Skeletal muscle tissue (tissue), 1 donor: ENCODE measurements at regions not wholly inside any gene's neighbourhood (a gene's known extent, or its start where the extent isn't known, plus 50 kb on each side); places are given as distances from the start of the nearest gene placed in this dataset. TPM values are rescaled to one million over a fixed set of nuclear protein-coding genes. Genes with fewer than 3 reads are reported as not detected.

Source experiments
- small RNA-seq: library from RNA; depleted of rRNA; stranded (forward); fragments of <200 nt; gene quantifications from one replicate; pipeline ENCODE3, GENCODE V24; 2014

Small RNA genes in the stretch of these regions (small RNA-seq; reads per million reads assigned to genes)
- not detected for gene RNU1-23P
